IMR-90 (cell line): ENCODE measurements at regions not wholly inside any gene's neighbourhood (a gene's known extent, or its start where the extent isn't known, plus 50 kb on each side); places are given as distances from the start of the nearest gene placed in this dataset.

ENCODE experiments used
- ATAC-seq: fragments of 200-7000 bp; cut with Tn5 transposase; 2 replicates; pipeline ENCODE4 v1.9.1; 2020; ENCODE audit warnings: low read depth, mild to moderate bottlenecking, moderate library complexity
- BruUV-seq: library from RNA; stranded (reverse); fragments of 400-500 nt; replicated peaks from 2 replicates; lab custom pipeline; 2021; lab: Mats Ljungman, UMichigan
- CTCF ChIA-PET: fragments of 300-600 bp; formaldehyde crosslinking; extraction: SDS; loops from one replicate; lab custom pipeline; 2021; ENCODE audit warnings: antibody characterized with exemption; lab: Yijun Ruan, JAX
- POLR2A ChIA-PET: fragments of 300-600 bp; sonication (Branson Sonifier 250); formaldehyde crosslinking; loops from one replicate; lab custom pipeline; 2022; ENCODE audit warnings: antibody characterized with exemption; ENCODE audit not compliant: unreplicated experiment; lab: Charles Lee
- DNase-seq: peaks from one replicate; pipeline ENCODE4 v3.0.0; 2013
- H2AFZ ChIP-seq: replicated peaks from 2 replicates; pipeline ENCODE3; 2013; ENCODE audit warnings: low read length, mild to moderate bottlenecking; ENCODE audit not compliant: poor library complexity
- H2AK5ac ChIP-seq: 2 replicates; pipeline ENCODE4 v1.6.1; 2013; ENCODE audit warnings: low read depth, low read length, inconsistent platforms
- H2AK9ac ChIP-seq: replicated peaks from 2 replicates; pipeline ENCODE3; 2013; ENCODE audit warnings: mild to moderate bottlenecking, low read depth, low read length, moderate library complexity; ENCODE audit not compliant: poor library complexity
- H2BK120ac ChIP-seq: 2 replicates; pipeline ENCODE4 v1.6.1; 2013; ENCODE audit warnings: low read depth, low read length, inconsistent platforms
- H2BK15ac ChIP-seq: 3 replicates; pipeline ENCODE4 v1.6.1; 2013; ENCODE audit warnings: low read depth, low read length, inconsistent platforms
- H2BK20ac ChIP-seq: 2 replicates; pipeline ENCODE4 v1.6.1; 2013; ENCODE audit warnings: low read depth, mild to moderate bottlenecking, inconsistent platforms, low read length, moderate library complexity
- H2BK5ac ChIP-seq: 2 replicates; pipeline ENCODE4 v1.6.1; 2013; ENCODE audit warnings: mild to moderate bottlenecking, low read depth, low read length, inconsistent platforms; ENCODE audit not compliant: poor library complexity, severe bottlenecking
- H3K14ac ChIP-seq: replicated peaks from 2 replicates; pipeline ENCODE4 v1.6.1; 2013; ENCODE audit warnings: low read depth, low read length, inconsistent platforms
- H3K18ac ChIP-seq: 2 replicates; pipeline ENCODE4 v1.6.1; 2013; ENCODE audit warnings: low read depth, low read length, control low read depth
- H3K23ac ChIP-seq: 2 replicates; pipeline ENCODE4 v1.6.1; 2013; ENCODE audit warnings: low read depth, low read length, inconsistent platforms
- H3K27ac ChIP-seq: 2 replicates; pipeline ENCODE4 v1.5.1; 2013; ENCODE audit warnings: mild to moderate bottlenecking, control low read depth, low read length; ENCODE audit not compliant: insufficient read depth
- H3K27me3 ChIP-seq: 2 replicates; pipeline ENCODE4 v1.6.1; 2013; ENCODE audit warnings: low read length; ENCODE audit not compliant: control insufficient read depth, insufficient read depth
- H3K36me3 ChIP-seq: 2 replicates; pipeline ENCODE4 v1.6.1; 2013; ENCODE audit warnings: low read length, mixed read lengths; ENCODE audit not compliant: control insufficient read depth, insufficient read depth
- H3K4ac ChIP-seq: 2 replicates; pipeline ENCODE4 v1.6.1; 2013; ENCODE audit warnings: low read depth, low read length, inconsistent platforms
- H3K4me1 ChIP-seq: 2 replicates; pipeline ENCODE4 v1.6.1; 2013; ENCODE audit warnings: low read length, mixed read lengths; ENCODE audit not compliant: control insufficient read depth, insufficient read depth
- H3K4me2 ChIP-seq: 2 replicates; pipeline ENCODE4 v1.6.1; 2013; ENCODE audit warnings: low read depth, mild to moderate bottlenecking, control low read depth, low read length, moderate library complexity
- H3K4me3 ChIP-seq: 2 replicates; pipeline ENCODE4 v1.5.1; 2013; ENCODE audit warnings: low read depth, mild to moderate bottlenecking, control low read depth, low read length, moderate library complexity; ENCODE audit not compliant: insufficient read depth
- H3K56ac ChIP-seq: 2 replicates; pipeline ENCODE4 v1.6.1; 2013; ENCODE audit warnings: low read length, inconsistent platforms; ENCODE audit not compliant: insufficient read depth; ENCODE audit errors: extremely low read depth
- H3K79me1 ChIP-seq, 2 experiments: 2 replicates each; pipeline ENCODE4 v1.6.1; 2013; ENCODE audit warnings: low read length in 2 of 2, inconsistent platforms in 1 of 2, low read depth in 1 of 2
- H3K9ac ChIP-seq: 2 replicates; pipeline ENCODE4 v1.6.1; 2013; ENCODE audit warnings: low read depth, low read length, control low read depth
- H3K9me1 ChIP-seq: 2 replicates; pipeline ENCODE4 v1.6.1; 2013; ENCODE audit warnings: low read length, inconsistent platforms; ENCODE audit not compliant: insufficient read depth
- H3K9me3 ChIP-seq: 2 replicates; pipeline ENCODE4 v1.6.1; 2013; ENCODE audit warnings: low read length; ENCODE audit not compliant: control insufficient read depth, insufficient read depth
- H4K20me1 ChIP-seq: 2 replicates; pipeline ENCODE4 v1.6.1; 2013; ENCODE audit warnings: low read length, inconsistent platforms; ENCODE audit not compliant: insufficient read depth
- H4K5ac ChIP-seq: 2 replicates; pipeline ENCODE4 v1.6.1; 2013; ENCODE audit warnings: mild to moderate bottlenecking, low read depth, low read length, control low read depth
- H4K8ac ChIP-seq, 2 experiments: 2 replicates each; pipeline ENCODE4 v1.6.1; 2013; ENCODE audit warnings: low read depth in 2 of 2, low read length in 2 of 2, control low read depth in 1 of 2, inconsistent platforms in 1 of 2
- H4K91ac ChIP-seq: 2 replicates; pipeline ENCODE4 v1.6.1; 2013; ENCODE audit warnings: low read depth, low read length, inconsistent platforms; ENCODE audit not compliant: insufficient read depth
- BHLHE40 ChIP-seq: fragments of 150-350 bp; IDR thresholded peaks from 2 replicates; pipeline ENCODE4 v1.6.1; 2016; ENCODE audit warnings: mild to moderate bottlenecking, low read depth, low read length
- CEBPB ChIP-seq: IDR thresholded peaks from 2 replicates; pipeline ENCODE4 v1.6.1; 2012; ENCODE audit warnings: low read depth, low read length, improper control_type of control experiment
- CHD1 ChIP-seq: IDR thresholded peaks from 2 replicates; pipeline ENCODE4 v1.6.1; 2012; ENCODE audit warnings: low read depth, low read length, improper control_type of control experiment
- CTCF ChIP-seq: conservative IDR thresholded peaks from 2 replicates; pipeline ENCODE4 v1.5.1; 2012; ENCODE audit warnings: mild to moderate bottlenecking, low read depth, low read length, improper control_type of control experiment
- ELK1 ChIP-seq: fragments of 150-350 bp; IDR thresholded peaks from 2 replicates; pipeline ENCODE4 v1.6.1; 2016; ENCODE audit warnings: low read depth, mild to moderate bottlenecking, low read length, moderate library complexity, borderline replicate concordance
- FOS ChIP-seq: fragments of 150-350 bp; IDR thresholded peaks from 2 replicates; pipeline ENCODE4 v1.6.1; 2016; ENCODE audit warnings: low read depth, low read length
- MAFK ChIP-seq: IDR thresholded peaks from 2 replicates; pipeline ENCODE4 v1.6.1; 2012; ENCODE audit warnings: low read depth, low read length, improper control_type of control experiment
- MAZ ChIP-seq: IDR thresholded peaks from 2 replicates; pipeline ENCODE4 v1.6.1; 2012; ENCODE audit warnings: low read depth, mild to moderate bottlenecking, low read length, improper control_type of control experiment, moderate library complexity, borderline replicate concordance
- MXI1 ChIP-seq: IDR thresholded peaks from 2 replicates; pipeline ENCODE4 v1.6.1; 2012; ENCODE audit warnings: low read depth, mild to moderate bottlenecking, low read length, moderate library complexity, borderline replicate concordance
- NFE2L2 ChIP-seq: fragments of 150-350 bp; IDR thresholded peaks from 2 replicates; pipeline ENCODE4 v1.6.1; 2016; ENCODE audit warnings: low read depth, mild to moderate bottlenecking, low read length
- POLR2A ChIP-seq: IDR thresholded peaks from 2 replicates; pipeline ENCODE4 v1.6.1; 2012; ENCODE audit warnings: mild to moderate bottlenecking, low read depth, low read length
- RAD21 ChIP-seq: IDR thresholded peaks from 2 replicates; pipeline ENCODE4 v1.6.1; 2012; ENCODE audit warnings: low read length, improper control_type of control experiment
- RCOR1 ChIP-seq: IDR thresholded peaks from 2 replicates; pipeline ENCODE4 v1.6.1; 2012; ENCODE audit warnings: mild to moderate bottlenecking, low read length, improper control_type of control experiment; ENCODE audit not compliant: insufficient replicate concordance
- RFX5 ChIP-seq: IDR thresholded peaks from 2 replicates; pipeline ENCODE4 v1.8.0; 2012; ENCODE audit warnings: low read depth, mild to moderate bottlenecking, low read length, moderate library complexity
- SMC3 ChIP-seq: fragments of 150-350 bp; IDR thresholded peaks from 2 replicates; pipeline ENCODE4 v1.6.1; 2016; ENCODE audit warnings: low read depth, mild to moderate bottlenecking, antibody characterized with exemption, low read length, moderate library complexity
- USF2 ChIP-seq: fragments of 150-350 bp; IDR thresholded peaks from 2 replicates; pipeline ENCODE4 v1.6.1; 2017; ENCODE audit warnings: mild to moderate bottlenecking, antibody characterized with exemption, low read length, low read depth
- WGBS, 2 experiments: methylation state at CpG; one replicate each; pipeline versions ENCODE4 v1.1.5 to v1.1.7; 2013; ENCODE audit warnings: missing lambda C conversion rate in 2 of 2; ENCODE audit not compliant: insufficient read length in 1 of 2; ENCODE audit errors: extremely low coverage in 2 of 2; 5-methylcytosine and 5-hydroxymethylcytosine counted together
- dilution Hi-C: fragments of 300-500 bp; cut with HindIII; formaldehyde crosslinking; loops from one replicate; pipeline ENCODE4 v1.14.3; 2018; ENCODE audit warnings: low sequenced_read_pairs; ENCODE audit not compliant: unreplicated experiment
- in situ Hi-C: fragments of 300-500 bp; cut with MboI; formaldehyde crosslinking; loops from 3 replicates; pipeline ENCODE4 v1.14.3; 2019; ENCODE audit warnings: low sequenced_read_pairs, inconsistent platforms, mixed read lengths
- intact Hi-C: fragments of 100-400 bp; cut with micrococcal nuclease; formaldehyde crosslinking; loops from 2 replicates; pipeline ENCODE4 v1.10.0; 2022

GRCh38 chr1:38772026-38772425, 87.5 kb downstream of the RRAGC start:
- Histone ChIP-seq H2BK15ac (no peak overlapping the region), H3K9me3 (no peaks in the 10 kb centered on the region), H2BK5ac (no peak overlapping the region), H3K18ac (no peak overlapping the region), H3K23ac (no peak overlapping the region), H3K14ac (no peak overlapping the region), H3K9me1 (no peaks in the 10 kb centered on the region), H4K8ac (no peak overlapping the region), H3K4me3 (no peak overlapping the region), H3K27me3 (peaks cover 2% of the 10 kb centered on the region; the same call in 1 of the 2 replicates), H3K4me1 (no peaks in the 10 kb centered on the region), H2BK120ac (no peak overlapping the region), H3K9ac (no peak overlapping the region), H4K5ac (no peak overlapping the region), H4K91ac (no peak overlapping the region), H3K4me2 (no peak overlapping the region), H3K4ac (no peak overlapping the region), H2AK5ac (no peak overlapping the region), H3K36me3 (no peaks in the 10 kb centered on the region), H2BK20ac (no peak overlapping the region), H3K27ac (no peak overlapping the region), H3K56ac (no peak overlapping the region), H4K20me1 (no peaks in the 10 kb centered on the region), H2AFZ (no peak overlapping the region), H2AK9ac (peak overlapping the region; percentile 72), H3K79me1 (no peaks in the 10 kb centered on the region)
- no CpG with 5 or more reads among the region's 4 CpGs for WGBS, 2 experiments
- ATAC-seq, result no peak
- BruUV-seq, result no TSS peak
- ChIA-PET POLR2A (no interaction called here), CTCF (no interaction called here)
- dilution Hi-C loops (no loop called here), intact Hi-C loops (no loop called here), in situ Hi-C loops (no loop called here)
- TF ChIP-seq ELK1 (no peak), RFX5 (no peak), POLR2A (no peak), MAFK (no peak), CEBPB (no peak), RAD21 (no peak), RCOR1 (no peak), MXI1 (no peak), CTCF (no peak), USF2 (no peak), BHLHE40 (no peak), FOS (no peak), MAZ (no peak), NFE2L2 (no peak), SMC3 (no peak), CHD1 (no peak)
- DNase-seq, result no peak
